HG02678 (cell line): ENCODE measurements at regions not wholly inside any gene's neighbourhood (a gene's known extent, or its start where the extent isn't known, plus 50 kb on each side); places are given as distances from the start of the nearest gene placed in this dataset.

ENCODE experiments used
- ATAC-seq: cut with Tn5 transposase; IDR thresholded peaks from one replicate; pipeline ENCODE4 v1.9.1; 2021; ENCODE audit warnings: mild to moderate bottlenecking, moderate library complexity; ENCODE audit not compliant: unreplicated experiment

GRCh38 chr9:14520341-14520740 is 172.9 kb downstream of the ZDHHC21 start:
- ATAC-seq, result no peak

GRCh38 chr9:14517154-14517906 is 175.9 kb downstream of the ZDHHC21 start:
- no peak for ATAC-seq

GRCh38 chr9:14516656-14517055 is 176.6 kb downstream of the ZDHHC21 start:
- no peak for ATAC-seq

- no peak for ATAC-seq
These were observed 177.5 kb downstream of the ZDHHC21 start for GRCh38 chr9:14515571-14516198.

GRCh38 chr9:14515049-14515448 is 178.2 kb downstream of the ZDHHC21 start:
- no peak for ATAC-seq

- ATAC-seq, result no peak
These were observed 180.3 kb downstream of the ZDHHC21 start for GRCh38 chr9:14512942-14513341.

- peak; percentile 66 for ATAC-seq
These were observed 181.8 kb downstream of the ZDHHC21 start for GRCh38 chr9:14511452-14511851.

- no peak for ATAC-seq
These were observed 184.3 kb downstream of the ZDHHC21 start for GRCh38 chr9:14508884-14509283.

- no peak for ATAC-seq
These were observed 187.4 kb upstream of the NFIB start for GRCh38 chr9:14501366-14501765.

- ATAC-seq, result no peak
These were observed 186.8 kb upstream of the NFIB start for GRCh38 chr9:14500705-14501104.

GRCh38 chr9:14499976-14500375 is 186.0 kb upstream of the NFIB start:
- ATAC-seq, result no peak

- ATAC-seq, result no peak
These were observed 184.9 kb upstream of the NFIB start for GRCh38 chr9:14498824-14499223.

- ATAC-seq, result no peak
These were observed 183.5 kb upstream of the NFIB start for GRCh38 chr9:14497476-14497875.

GRCh38 chr9:14488421-14489190 is 174.7 kb upstream of the NFIB start:
- no peak for ATAC-seq

- ATAC-seq, result no peak
These were observed 173.7 kb upstream of the NFIB start for GRCh38 chr9:14487547-14488185.

GRCh38 chr9:14485366-14485765 is 171.4 kb upstream of the NFIB start:
- ATAC-seq, result no peak

GRCh38 chr9:14482856-14483255 is 168.9 kb upstream of the NFIB start:
- no peak for ATAC-seq

GRCh38 chr9:14480526-14480925 is 166.6 kb upstream of the NFIB start:
- no peak for ATAC-seq

- no peak for ATAC-seq
These were observed 165.2 kb upstream of the NFIB start for GRCh38 chr9:14479163-14479560.

GRCh38 chr9:14478175-14479162 is 164.5 kb upstream of the NFIB start:
- no peak for ATAC-seq
